Right forelimb (tissue), 1 donor: ENCODE measurements at regions not wholly inside any gene's neighbourhood (a gene's known extent, or its start where the extent isn't known, plus 50 kb on each side); places are given as distances from the start of the nearest gene placed in this dataset.

Experiments used
- DNase-seq: peaks from one replicate; pipeline ENCODE4 v3.0.0-alpha.2; 2018

- no peak for DNase-seq
These were observed 285.0 kb upstream of the BMP2 start for GRCh38 chr20:6482486-6482885.

DNA sequence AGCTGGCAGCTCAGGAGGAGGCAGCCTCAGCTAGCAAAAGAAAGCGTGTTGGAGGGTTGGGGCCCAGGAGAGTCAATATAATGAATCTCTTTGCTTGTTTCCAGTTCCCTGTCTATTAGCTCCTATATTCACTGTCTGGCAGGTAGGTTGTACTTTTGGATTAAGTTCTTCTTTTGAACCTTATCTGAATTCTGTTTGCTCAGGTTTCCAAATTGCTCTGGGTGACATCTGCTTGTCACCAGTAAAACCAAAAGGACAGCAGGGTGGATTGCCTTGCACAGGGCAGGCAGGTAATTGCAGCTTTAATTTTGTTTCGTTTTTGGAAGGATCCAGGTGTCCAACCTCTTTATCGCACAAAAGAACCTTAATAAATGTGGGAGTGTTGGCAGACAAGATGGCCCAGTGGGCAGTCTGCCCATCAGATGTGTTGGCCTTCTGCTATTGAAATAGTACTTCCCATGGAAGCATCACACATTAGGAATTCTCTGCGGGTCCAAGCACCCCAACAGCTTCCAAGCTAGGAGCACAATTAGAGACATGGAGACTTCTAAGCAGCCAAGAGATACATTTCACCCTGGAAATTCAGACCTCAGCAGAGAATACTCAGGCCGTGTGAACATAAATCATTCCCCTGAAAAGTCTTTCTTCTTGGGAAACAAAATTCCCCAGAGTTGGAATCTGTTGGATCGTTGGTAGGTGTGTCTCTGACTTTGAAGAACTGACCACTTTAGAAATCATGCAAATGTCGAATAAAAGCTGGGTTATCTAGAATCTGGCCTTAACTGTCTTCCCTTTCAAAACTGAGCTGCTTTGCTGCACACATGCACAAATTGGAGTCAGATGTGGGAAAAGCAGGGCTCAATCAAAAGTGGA, 286.9 kb upstream of the BMP2 start:
- DNase-seq, result no peak

DNA sequence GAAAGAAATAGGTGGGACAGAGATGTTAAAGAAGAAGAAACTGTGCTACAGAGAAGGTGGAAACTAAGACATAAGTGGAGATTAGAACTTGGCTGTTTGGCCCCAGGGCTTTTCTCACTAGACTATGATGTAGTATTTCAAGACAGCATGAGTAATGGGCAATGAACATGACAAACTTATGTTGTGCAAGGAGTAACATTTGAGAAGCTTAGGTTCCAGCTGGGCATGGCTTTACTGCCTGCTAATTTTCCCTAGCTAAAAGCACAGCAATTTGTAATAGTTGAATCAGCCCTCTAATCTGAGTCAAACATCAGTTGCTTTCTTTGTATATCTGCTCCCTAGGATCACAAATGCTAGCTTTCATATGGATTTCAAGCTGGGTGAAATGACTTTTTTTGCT, 294.3 kb upstream of the BMP2 start:
- no peak for DNase-seq

GRCh38 chr20:6471871-6472270, 295.6 kb upstream of the BMP2 start:
- DNase-seq, result no peak

DNA sequence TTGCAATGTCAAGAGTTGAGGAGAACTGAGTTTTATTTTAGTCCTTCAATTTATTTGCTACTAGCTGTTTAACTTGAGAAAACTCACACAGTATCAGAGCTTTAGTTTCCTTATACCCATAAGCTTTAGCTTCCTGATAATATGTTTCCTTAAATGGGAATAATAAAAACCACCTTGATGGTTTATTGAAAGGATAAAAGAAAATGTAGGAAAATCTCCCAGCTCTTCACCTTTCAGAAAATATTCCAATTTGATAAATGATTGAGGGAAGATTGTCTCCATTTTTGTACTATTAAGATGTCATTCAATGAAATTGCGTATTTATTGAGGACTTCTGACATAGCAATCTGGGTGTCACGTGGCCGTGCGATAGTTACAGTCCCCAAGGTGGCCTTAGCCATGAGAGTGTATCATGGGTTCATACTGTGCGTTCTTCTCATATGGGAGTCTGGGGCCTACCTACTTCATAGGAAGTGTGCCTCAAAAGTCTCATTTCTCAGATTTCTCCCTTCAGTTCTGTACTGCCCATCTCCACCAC, 296.3 kb upstream of the BMP2 start:
- no peak for DNase-seq

GRCh38 chr20:6469695-6470094, 297.8 kb upstream of the BMP2 start:
- DNase-seq, result no peak

DNA sequence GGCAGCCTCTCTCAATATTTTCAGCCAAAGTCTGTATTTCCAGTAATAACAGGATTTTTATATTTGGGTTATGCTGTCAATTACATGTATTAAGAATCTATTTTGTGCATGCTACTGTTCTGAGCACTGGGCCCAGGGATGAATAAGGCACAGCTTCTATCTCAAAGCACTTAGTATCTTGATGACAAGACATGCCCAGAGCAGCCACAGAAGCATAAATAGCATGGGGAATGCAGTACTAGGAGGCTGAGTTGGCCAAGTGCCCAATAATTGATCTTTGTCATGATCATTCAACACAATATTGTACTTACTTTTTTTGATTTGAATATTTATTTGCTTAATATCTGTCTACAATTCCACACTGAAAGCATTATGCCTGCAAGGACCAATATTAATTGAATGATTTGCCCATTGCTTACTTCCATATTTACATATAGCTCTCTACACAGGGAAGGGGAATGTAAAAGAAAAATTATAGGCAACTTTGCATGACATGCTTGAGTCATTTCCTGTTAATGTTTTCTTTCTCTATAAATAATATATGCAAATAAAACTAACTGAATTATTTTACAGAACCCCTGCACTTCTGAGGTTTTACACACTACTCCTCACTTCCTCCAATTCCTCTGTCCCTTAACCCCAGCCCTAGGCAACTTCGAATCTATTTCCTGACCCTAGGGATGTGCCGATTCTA, 298.9 kb upstream of the BMP2 start:
- DNase-seq, result no peak

- DNase-seq, result no peak
These were observed 299.9 kb upstream of the BMP2 start for GRCh38 chr20:6467562-6467961.

DNA sequence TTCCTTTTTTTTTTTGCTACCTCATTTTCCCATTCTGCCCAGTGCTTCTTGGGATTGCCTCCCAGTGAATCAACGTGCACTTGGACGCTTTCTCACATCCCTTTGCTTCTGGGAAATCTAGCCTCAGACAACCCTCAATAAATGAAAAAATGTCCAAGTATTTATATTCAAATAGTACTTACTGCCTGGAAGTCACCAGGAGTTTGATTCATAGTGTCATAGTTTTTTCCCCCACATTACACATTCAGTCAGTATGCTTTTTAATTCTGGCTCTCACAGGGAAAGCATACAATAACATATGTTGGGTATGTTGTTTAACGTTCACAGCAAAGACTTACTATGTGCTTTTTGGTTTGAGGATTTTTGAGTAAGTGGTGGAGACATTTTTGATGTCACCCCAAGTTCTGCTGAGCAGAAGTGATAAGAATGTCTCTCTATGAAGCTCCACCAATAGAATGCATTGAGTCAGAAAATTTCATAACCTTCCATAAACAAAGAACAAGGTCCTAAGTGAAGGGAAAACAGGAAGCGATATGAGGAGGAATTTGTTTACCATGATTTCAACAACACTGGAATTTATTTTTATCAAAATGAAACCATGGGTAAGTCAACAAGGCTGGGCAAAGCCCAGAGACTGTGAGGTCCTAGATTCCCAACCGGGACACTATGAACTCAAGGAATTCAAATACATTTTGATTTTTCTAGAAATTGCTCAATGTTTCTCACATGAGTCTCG, 301.2 kb upstream of the BMP2 start:
- DNase-seq, result no peak

DNA sequence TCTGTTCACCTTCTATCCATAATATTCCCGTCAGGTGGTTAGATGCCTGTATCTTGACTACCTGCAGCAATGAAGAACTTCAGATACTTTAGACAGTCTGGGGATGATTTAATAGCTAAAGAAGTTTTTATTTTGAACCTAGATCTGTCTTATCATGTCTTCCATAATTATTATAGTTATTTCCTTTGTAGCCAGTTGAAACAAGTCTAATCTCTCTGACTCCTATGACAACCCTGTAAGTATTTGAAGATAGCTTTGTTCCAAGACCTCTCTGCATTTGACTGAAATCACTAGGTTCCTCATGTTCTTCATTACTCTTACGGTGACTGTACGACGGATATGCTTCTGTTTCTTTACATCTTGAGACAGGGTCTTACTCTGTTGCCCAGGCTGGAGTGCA, 316.6 kb upstream of the BMP2 start:
- DNase-seq, result no peak

DNA sequence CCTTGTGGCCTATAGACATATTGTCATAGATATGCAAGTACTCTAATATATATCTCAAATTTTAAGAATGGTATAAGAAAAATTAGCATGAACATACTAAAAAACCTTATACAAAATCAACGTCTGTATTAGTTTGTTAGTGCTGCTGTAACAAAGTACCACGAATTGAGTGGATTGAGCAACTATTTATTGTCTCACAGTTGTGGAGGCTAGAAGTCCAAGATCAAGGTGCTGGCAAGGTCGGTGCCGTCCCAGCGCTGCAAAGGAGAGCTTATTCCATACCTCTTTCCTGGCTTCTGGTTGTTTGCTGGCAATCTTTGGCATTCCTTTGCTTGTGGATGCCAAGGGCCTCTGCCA, 317.6 kb upstream of the FERMT1 start:
- no peak for DNase-seq

DNA sequence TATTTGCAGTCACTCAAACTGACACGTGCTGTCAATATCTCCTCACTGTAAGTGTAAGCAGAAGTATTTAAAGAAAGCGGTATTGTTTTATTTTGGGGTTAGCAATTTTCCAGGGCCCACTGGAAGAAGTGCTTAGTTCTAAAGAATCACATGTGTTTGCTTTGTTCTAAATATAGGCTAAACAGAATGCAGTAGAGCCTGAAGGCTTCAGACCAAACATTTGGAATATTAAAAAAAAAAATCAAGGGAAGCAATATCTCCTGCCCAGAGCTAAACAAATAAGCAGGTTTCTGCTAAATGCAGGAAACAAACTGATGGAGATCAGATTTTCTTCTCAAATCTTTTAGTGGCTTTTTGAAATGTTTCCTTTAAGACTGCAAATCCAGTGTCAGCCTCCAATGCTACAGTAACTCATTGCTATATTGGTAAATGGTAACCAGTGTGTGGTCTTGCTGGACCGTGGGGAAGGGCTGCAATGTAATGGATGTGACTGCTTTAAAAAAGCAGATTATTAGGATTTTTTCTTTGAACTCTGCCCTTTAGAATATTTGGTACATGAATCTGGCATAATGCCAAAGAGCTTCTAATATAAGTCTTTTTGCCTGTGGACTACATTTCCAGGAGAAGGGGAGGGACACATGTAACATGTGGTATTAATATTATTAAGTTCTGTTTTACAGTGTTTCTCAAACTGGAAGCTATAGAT, 317.1 kb upstream of the FERMT1 start:
- DNase-seq, result no peak

- no peak for DNase-seq
These were observed 311.3 kb upstream of the FERMT1 start for GRCh38 chr20:6434131-6434530.

DNA sequence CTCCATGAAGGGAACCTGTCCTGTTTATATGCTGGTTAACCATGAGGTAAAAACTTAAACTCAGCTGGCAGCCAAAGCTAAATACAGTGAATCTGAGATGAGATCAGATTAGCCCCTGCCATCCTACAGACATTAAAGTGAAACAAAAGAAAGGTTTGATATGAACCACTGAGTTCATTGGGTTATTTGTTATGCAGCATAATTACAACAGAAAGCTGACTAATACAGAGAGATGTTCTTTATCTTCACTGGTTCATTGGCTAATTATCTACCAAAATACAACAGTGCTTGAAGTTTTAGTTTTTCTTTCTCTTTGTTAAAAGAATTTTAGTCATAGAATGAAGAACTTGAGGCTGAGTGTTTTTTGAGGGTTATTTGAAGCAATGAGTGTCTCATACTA, 307.6 kb upstream of the FERMT1 start:
- DNase-seq, result no peak

GRCh38 chr20:6426287-6426891, 303.6 kb upstream of the FERMT1 start:
- no peak for DNase-seq

- DNase-seq, result no peak
These were observed 298.8 kb upstream of the FERMT1 start for GRCh38 chr20:6421321-6422248.

- DNase-seq, result no peak
These were observed 297.5 kb upstream of the FERMT1 start for GRCh38 chr20:6420336-6420735.

- no peak for DNase-seq
These were observed 295.9 kb upstream of the FERMT1 start for GRCh38 chr20:6418732-6419131.

DNA sequence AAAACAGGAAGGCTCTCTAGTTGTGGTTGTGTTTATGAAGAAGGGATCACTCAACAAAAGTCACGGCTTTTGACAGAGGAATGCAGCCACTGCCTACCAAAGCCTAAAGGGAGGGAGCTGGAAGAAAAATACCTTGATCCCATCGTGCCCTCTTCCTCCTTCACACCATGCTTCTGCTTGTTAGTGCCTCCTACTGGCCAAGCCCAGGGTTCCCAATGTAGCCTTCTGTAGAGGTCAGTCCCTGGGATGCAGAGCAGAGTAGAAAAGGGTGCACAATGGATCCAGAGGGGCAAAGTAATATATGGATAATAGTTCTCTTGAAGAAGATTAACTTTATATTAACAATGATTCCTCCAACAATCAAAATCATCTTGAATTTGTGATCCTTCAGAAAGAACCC, 293.5 kb upstream of the FERMT1 start:
- no peak for DNase-seq

GRCh38 chr20:6411651-6412050, 288.8 kb upstream of the FERMT1 start:
- DNase-seq, result no peak

DNA sequence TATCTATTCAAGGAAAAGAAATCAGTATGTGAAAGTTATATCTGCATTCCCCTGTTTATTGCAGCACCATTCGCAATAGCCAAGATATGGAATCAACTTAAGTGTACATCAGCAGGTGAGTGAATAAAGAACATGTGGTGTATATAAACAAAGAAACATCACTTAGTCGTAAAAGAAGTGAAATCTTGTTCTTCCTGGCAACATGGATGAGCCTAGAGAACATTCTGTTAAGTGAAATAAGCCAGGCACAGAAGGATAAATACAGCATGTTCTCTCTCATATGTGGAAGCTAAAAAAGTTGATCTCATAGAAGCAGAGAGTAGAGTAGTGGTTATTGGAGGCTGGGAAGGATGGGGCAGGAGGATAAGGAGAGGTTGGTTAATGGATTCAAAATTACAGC, 287.9 kb upstream of the FERMT1 start:
- no peak for DNase-seq
